ENCODE measurements at regions not wholly inside any gene's neighbourhood (a gene's known extent, or its start where the extent isn't known, plus 50 kb on each side); places are given as distances from the start of the nearest gene placed in this dataset.
A peak's percentile ranks its signal among the peaks of the same experiment; 100 is the strongest.
"Not testable (repeated sequence)": the region's sequence is repeated elsewhere in the genome, so short reads cannot be mapped to it uniquely, and the experiment has no call there.

- TF ChIP-seq CTCF (IDR thresholded peaks at IDR 0.05) = no peak
- DNase-seq (ENCODE audit: low spot score in 2 of 2) = no peak
- Histone ChIP-seq H3K4me1 (no peaks in the 10 kb centered on the region), H3K27me3 (no peaks in the 10 kb centered on the region), H3K36me3 (no peaks in the 10 kb centered on the region), H3K27ac (no peak overlapping the region), H3K4me3 (no peak overlapping the region), H3K9me3 (no peaks in the 10 kb centered on the region)
- intact Hi-C loops (cut with DNase I) = no loop called here
Measured at GRCh38 chr7:142522735-142523134, 226.5 kb upstream of the PRSS1 start.

GRCh38 chr7:142520885-142521284 is 228.4 kb upstream of the PRSS1 start:
- H3K27ac ChIP-seq; intact Hi-C loops (cut with DNase I); DNase-seq (ENCODE audit: low spot score in 2 of 2); H3K27me3 ChIP-seq; H3K9me3 ChIP-seq; H3K4me1 ChIP-seq; H3K36me3 ChIP-seq; H3K4me3 ChIP-seq: not testable (repeated sequence)

- H3K9me3 ChIP-seq; H3K4me1 ChIP-seq; H3K4me3 ChIP-seq; intact Hi-C loops (cut with DNase I); DNase-seq (ENCODE audit: low spot score in 2 of 2); H3K27me3 ChIP-seq; H3K27ac ChIP-seq; H3K36me3 ChIP-seq: not testable (repeated sequence)
Measured at GRCh38 chr7:142520455-142520854, 228.8 kb upstream of the PRSS1 start.

- no peak for DNase-seq (ENCODE audit: low spot score in 2 of 2)
- no peaks in the 10 kb centered on the region for H3K4me1 ChIP-seq
- H3K9me3 ChIP-seq = no peaks in the 10 kb centered on the region
- H3K36me3 ChIP-seq = no peaks in the 10 kb centered on the region
- H3K4me3 ChIP-seq = no peak overlapping the region
- no peaks in the 10 kb centered on the region for H3K27me3 ChIP-seq
- intact Hi-C loops (cut with DNase I) = no loop called here
- TF ChIP-seq CTCF (IDR thresholded peaks at IDR 0.05) = no peak
- H3K27ac ChIP-seq = no peak overlapping the region
Measured at GRCh38 chr7:142519079-142520078, 229.9 kb upstream of the PRSS1 start.

GRCh38 chr7:142516038-142516501 is 233.2 kb upstream of the PRSS1 start:
- DNase-seq (ENCODE audit: low spot score in 2 of 2) = no peak
- H3K27ac ChIP-seq = no peak overlapping the region
- H3K9me3 ChIP-seq = no peaks in the 10 kb centered on the region
- no peak overlapping the region for H3K4me3 ChIP-seq
- no peaks in the 10 kb centered on the region for H3K4me1 ChIP-seq
- H3K27me3 ChIP-seq = no peaks in the 10 kb centered on the region
- TF ChIP-seq CTCF (IDR thresholded peaks at IDR 0.05) = peak in 2 of 3 experiments; percentile 26 to 56
- intact Hi-C loops (cut with DNase I) = no loop called here
- no peaks in the 10 kb centered on the region for H3K36me3 ChIP-seq

DNA sequence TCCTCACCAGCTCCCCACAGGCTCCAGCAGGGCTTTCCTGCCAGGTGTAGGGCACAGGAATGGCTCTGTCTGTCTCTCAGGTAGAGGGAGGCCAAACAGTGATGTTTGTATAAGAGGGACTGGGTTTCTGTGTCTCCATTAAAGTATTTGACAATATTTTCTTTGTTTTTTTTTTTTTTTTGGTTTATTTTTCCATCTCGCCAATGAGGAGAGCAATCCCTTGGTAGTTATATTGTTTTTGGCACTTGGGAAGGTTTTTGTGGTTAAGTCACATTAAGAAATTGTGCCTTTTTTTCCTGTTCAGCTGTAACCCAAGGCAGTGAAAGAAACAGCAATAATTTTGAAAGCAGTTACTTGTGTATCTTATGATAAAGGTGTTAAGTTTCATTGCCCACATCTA is 234.6 kb upstream of the PRSS1 start:
- intact Hi-C loops (cut with DNase I); H3K4me3 ChIP-seq; H3K27ac ChIP-seq; H3K36me3 ChIP-seq; DNase-seq (ENCODE audit: low spot score in 2 of 2); H3K27me3 ChIP-seq; H3K4me1 ChIP-seq; H3K9me3 ChIP-seq: not testable (repeated sequence)

DNA sequence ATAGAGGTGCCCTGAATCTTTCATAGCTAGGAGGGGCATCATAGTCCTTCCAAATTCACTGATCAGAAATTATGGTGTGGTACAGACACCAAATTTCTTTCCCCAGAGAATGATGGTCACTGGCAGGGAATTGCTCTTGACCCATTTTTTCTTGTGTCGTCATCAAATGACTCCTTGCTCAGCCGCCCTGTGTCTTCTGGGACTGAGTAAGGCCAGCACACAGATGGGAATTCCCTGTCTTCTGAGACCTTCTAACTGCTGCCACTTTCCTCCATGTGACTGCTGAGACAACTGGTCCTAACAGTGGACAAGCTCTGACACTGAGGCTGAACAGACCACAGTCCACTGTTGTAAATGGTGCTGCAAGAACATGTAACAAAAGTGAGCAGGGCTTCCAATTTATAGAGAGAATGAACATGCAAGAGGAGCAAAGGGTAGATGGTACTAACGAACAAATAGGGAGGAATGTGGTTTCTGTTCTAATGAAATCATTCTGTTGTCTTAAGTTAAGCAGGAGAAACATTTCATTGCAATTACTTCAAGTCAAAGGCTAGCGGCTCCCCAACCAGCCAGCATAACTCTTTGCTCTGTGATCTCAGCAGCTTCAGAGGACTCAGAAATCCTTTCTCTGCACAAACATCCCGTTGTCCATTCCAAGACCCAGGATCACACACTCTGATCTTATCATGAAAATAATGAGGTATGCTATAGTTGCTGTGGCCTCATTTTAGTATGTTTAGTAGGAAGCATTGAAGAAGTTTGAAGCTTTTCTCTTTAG is 235.9 kb upstream of the PRSS1 start:
- intact Hi-C loops (cut with DNase I) = no loop called here
- Histone ChIP-seq H3K36me3 (no peaks in the 10 kb centered on the region), H3K4me3 (no peak overlapping the region), H3K27ac (no peak overlapping the region), H3K9me3 (no peaks in the 10 kb centered on the region), H3K4me1 (no peaks in the 10 kb centered on the region), H3K27me3 (no peaks in the 10 kb centered on the region)
- no peak for TF ChIP-seq CTCF (IDR thresholded peaks at IDR 0.05)
- no peak for DNase-seq (ENCODE audit: low spot score in 2 of 2)

Measured in ascending aorta (tissue), 2 donors.